ENCODE measurements at regions not wholly inside any gene's neighbourhood (a gene's known extent, or its start where the extent isn't known, plus 50 kb on each side); places are given as distances from the start of the nearest gene placed in this dataset.

DNA sequence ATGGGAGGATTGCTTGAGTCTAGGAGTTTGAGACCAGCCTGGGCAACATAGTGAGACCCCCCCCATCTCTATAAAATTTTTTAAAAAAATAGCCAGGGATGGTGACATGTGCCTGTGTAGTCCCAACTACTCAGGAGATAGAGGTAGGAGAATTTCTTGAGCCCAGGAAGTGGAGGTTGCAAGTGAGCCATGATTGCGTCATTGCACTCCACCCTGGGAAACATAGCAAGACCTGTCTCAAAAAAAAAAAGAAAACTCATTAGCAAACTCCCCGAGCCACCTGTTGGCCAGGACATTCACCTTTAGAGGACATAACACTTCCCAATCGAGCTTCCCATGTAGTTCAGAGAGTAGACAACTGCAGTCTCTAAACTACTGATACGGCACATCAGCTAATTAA lies 274.2 kb downstream of the ABCC12 start:
- no peak for DNase-seq (ENCODE audit: low spot score)
- H3K4me3 ChIP-seq (ENCODE audit: low read depth, low read length, poor library complexity, severe bottlenecking), result no peak overlapping the region
- H3K79me2 ChIP-seq (ENCODE audit: insufficient read depth, low read depth, low read length), result no peaks in the 10 kb centered on the region
- no peaks in the 10 kb centered on the region for H3K9me2 ChIP-seq (ENCODE audit: insufficient read depth, low read length)
- no peak overlapping the region for H3K4me2 ChIP-seq (ENCODE audit: low read length)
- H3K4me1 ChIP-seq (ENCODE audit: insufficient read depth, low read length, poor library complexity, severe bottlenecking), result no peaks in the 10 kb centered on the region
- no peaks in the 10 kb centered on the region for H3K36me3 ChIP-seq (ENCODE audit: insufficient read depth, low read length)
- POLR2A ChIA-PET, result no interaction called here
- H2AFZ ChIP-seq (ENCODE audit: low read length), result no peak overlapping the region
- TF ChIP-seq, protein P1, sequence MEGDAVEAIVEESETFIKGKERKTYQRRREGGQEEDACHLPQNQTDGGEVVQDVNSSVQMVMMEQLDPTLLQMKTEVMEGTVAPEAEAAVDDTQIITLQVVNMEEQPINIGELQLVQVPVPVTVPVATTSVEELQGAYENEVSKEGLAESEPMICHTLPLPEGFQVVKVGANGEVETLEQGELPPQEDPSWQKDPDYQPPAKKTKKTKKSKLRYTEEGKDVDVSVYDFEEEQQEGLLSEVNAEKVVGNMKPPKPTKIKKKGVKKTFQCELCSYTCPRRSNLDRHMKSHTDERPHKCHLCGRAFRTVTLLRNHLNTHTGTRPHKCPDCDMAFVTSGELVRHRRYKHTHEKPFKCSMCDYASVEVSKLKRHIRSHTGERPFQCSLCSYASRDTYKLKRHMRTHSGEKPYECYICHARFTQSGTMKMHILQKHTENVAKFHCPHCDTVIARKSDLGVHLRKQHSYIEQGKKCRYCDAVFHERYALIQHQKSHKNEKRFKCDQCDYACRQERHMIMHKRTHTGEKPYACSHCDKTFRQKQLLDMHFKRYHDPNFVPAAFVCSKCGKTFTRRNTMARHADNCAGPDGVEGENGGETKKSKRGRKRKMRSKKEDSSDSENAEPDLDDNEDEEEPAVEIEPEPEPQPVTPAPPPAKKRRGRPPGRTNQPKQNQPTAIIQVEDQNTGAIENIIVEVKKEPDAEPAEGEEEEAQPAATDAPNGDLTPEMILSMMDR (conservative IDR thresholded peaks at IDR 0.05; ENCODE audit: low read length), result no peak
- no peak for TF ChIP-seq EZH2phosphoT487 (IDR thresholded peaks at IDR 0.05; ENCODE audit: borderline replicate concordance, low read depth, low read length)
- CTCF ChIA-PET (ENCODE audit: unreplicated experiment), result no interaction called here
- no TSS peak for BruUV-seq (replicated peaks)
- no peak overlapping the region for H3K27ac ChIP-seq (ENCODE audit: low read depth, low read length, poor library complexity, severe bottlenecking)
- H3K9me3 ChIP-seq (ENCODE audit: low read length), result no peaks in the 10 kb centered on the region
- H4K20me1 ChIP-seq (ENCODE audit: insufficient read depth, low read length), result no peaks in the 10 kb centered on the region; the same call in 1 of the 2 replicates
- intact Hi-C loops (cut with micrococcal nuclease; ENCODE audit: unreplicated experiment), result no loop called here

DNA sequence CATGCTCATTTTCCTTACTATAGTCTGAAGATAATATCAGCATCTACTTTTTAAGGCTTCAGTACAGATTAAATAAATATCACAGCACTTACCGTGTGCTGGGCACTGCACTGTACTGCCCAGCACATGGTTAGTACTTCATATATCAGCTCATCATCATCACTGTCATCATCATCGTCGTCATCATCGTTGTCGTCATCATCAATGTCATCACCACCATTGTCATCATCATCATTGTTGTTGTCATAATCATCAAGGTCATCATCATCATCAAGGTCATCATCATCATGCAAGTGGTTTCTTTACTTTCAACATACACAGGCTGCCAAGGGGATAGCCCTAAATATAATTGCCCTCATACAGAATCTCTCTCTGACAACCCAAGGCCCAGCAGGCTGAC lies 275.1 kb downstream of the ABCC12 start:
- H4K20me1 ChIP-seq (ENCODE audit: insufficient read depth, low read length), result no peaks in the 10 kb centered on the region
- no TSS peak for BruUV-seq (replicated peaks)
- no peak overlapping the region for H3K4me2 ChIP-seq (ENCODE audit: low read length)
- POLR2A ChIA-PET, result interaction anchor here (0.6 kb wide), 1 partner anchor 125 kb away, joined by 3 read pairs; no protein-coding TSS in a partner anchor
- H3K79me2 ChIP-seq (ENCODE audit: insufficient read depth, low read depth, low read length), result no peaks in the 10 kb centered on the region
- no peak for DNase-seq (ENCODE audit: low spot score)
- no peaks in the 10 kb centered on the region for H3K4me1 ChIP-seq (ENCODE audit: insufficient read depth, low read length, poor library complexity, severe bottlenecking)
- no peaks in the 10 kb centered on the region for H3K9me2 ChIP-seq (ENCODE audit: insufficient read depth, low read length)
- TF ChIP-seq EZH2phosphoT487 (IDR thresholded peaks at IDR 0.05; ENCODE audit: borderline replicate concordance, low read depth, low read length), result no peak
- TF ChIP-seq, protein P1 (conservative IDR thresholded peaks at IDR 0.05; ENCODE audit: low read length), result no peak
- intact Hi-C loops (cut with micrococcal nuclease; ENCODE audit: unreplicated experiment), result no loop called here
- no peaks in the 10 kb centered on the region for H3K36me3 ChIP-seq (ENCODE audit: insufficient read depth, low read length)
- CTCF ChIA-PET (ENCODE audit: unreplicated experiment), result no interaction called here
- no peak overlapping the region for H3K27ac ChIP-seq (ENCODE audit: low read depth, low read length, poor library complexity, severe bottlenecking)
- H3K9me3 ChIP-seq (ENCODE audit: low read length), result no peaks in the 10 kb centered on the region
- H2AFZ ChIP-seq (ENCODE audit: low read length), result no peak overlapping the region
- H3K4me3 ChIP-seq (ENCODE audit: low read depth, low read length, poor library complexity, severe bottlenecking), result no peak overlapping the region

DNA sequence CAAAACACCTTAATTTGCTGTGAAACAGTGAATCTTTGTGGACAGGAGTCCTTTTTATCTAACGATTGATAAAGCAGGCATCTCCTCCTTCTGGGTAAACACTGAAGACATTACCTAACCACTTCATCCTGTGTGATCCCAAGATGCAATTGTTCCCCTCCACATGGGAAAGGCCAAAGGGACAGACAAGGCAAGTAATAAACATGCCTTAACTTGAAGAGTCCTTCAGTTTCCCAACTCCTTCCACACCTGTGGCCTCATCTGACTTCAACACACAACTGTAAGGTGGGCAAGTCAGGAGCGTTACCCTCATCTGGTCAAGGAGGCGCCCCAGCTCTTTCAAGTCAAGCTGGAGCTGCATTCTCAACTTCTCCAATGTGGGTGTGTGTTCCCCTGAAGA lies 278.6 kb downstream of the ABCC12 start:
- no peaks in the 10 kb centered on the region for H4K20me1 ChIP-seq (ENCODE audit: insufficient read depth, low read length)
- no peak overlapping the region for H3K4me3 ChIP-seq (ENCODE audit: low read depth, low read length, poor library complexity, severe bottlenecking)
- no peaks in the 10 kb centered on the region for H3K9me2 ChIP-seq (ENCODE audit: insufficient read depth, low read length)
- no TSS peak for BruUV-seq (replicated peaks)
- DNase-seq (ENCODE audit: low spot score), result no peak
- no peaks in the 10 kb centered on the region for H3K79me2 ChIP-seq (ENCODE audit: insufficient read depth, low read depth, low read length)
- no peak overlapping the region for H2AFZ ChIP-seq (ENCODE audit: low read length)
- H3K4me1 ChIP-seq (ENCODE audit: insufficient read depth, low read length, poor library complexity, severe bottlenecking), result no peaks in the 10 kb centered on the region
- H3K4me2 ChIP-seq (ENCODE audit: low read length), result no peak overlapping the region
- H3K9me3 ChIP-seq (ENCODE audit: low read length), result no peaks in the 10 kb centered on the region
- TF ChIP-seq EZH2phosphoT487 (IDR thresholded peaks at IDR 0.05; ENCODE audit: borderline replicate concordance, low read depth, low read length), result no peak
- TF ChIP-seq, protein P1 (conservative IDR thresholded peaks at IDR 0.05; ENCODE audit: low read length), result no peak
- no peaks in the 10 kb centered on the region for H3K36me3 ChIP-seq (ENCODE audit: insufficient read depth, low read length)
- H3K27ac ChIP-seq (ENCODE audit: low read depth, low read length, poor library complexity, severe bottlenecking), result no peak overlapping the region
- ChIA-PET POLR2A (no interaction called here), CTCF (ENCODE audit: unreplicated experiment) (no interaction called here)
- intact Hi-C loops (cut with micrococcal nuclease; ENCODE audit: unreplicated experiment), result no loop called here

Data from OCI-LY7 (cell line).